IMR-90 (cell line): ENCODE measurements at regions not wholly inside any gene's neighbourhood (a gene's known extent, or its start where the extent isn't known, plus 50 kb on each side); places are given as distances from the start of the nearest gene placed in this dataset.
"Not testable (repeated sequence)": the region's sequence is repeated elsewhere in the genome, so short reads cannot be mapped to it uniquely, and the experiment has no call there.

Source experiments
- ATAC-seq: fragments of 200-7000 bp; cut with Tn5 transposase; 2 replicates; pipeline ENCODE4 v1.9.1; 2020; ENCODE audit warnings: low read depth, mild to moderate bottlenecking, moderate library complexity
- BruUV-seq: library from RNA; stranded (reverse); fragments of 400-500 nt; replicated peaks from 2 replicates; lab custom pipeline; 2021; lab: Mats Ljungman, UMichigan
- CTCF ChIA-PET: fragments of 300-600 bp; formaldehyde crosslinking; extraction: SDS; loops from one replicate; lab custom pipeline; 2021; ENCODE audit warnings: antibody characterized with exemption; lab: Yijun Ruan, JAX
- POLR2A ChIA-PET: fragments of 300-600 bp; sonication (Branson Sonifier 250); formaldehyde crosslinking; loops from one replicate; lab custom pipeline; 2022; ENCODE audit warnings: antibody characterized with exemption; ENCODE audit not compliant: unreplicated experiment; lab: Charles Lee
- DNase-seq: peaks from one replicate; pipeline ENCODE4 v3.0.0; 2013
- H2AFZ ChIP-seq: replicated peaks from 2 replicates; pipeline ENCODE3; 2013; ENCODE audit warnings: low read length, mild to moderate bottlenecking; ENCODE audit not compliant: poor library complexity
- H2AK5ac ChIP-seq: 2 replicates; pipeline ENCODE4 v1.6.1; 2013; ENCODE audit warnings: low read depth, low read length, inconsistent platforms
- H2AK9ac ChIP-seq: replicated peaks from 2 replicates; pipeline ENCODE3; 2013; ENCODE audit warnings: mild to moderate bottlenecking, low read depth, low read length, moderate library complexity; ENCODE audit not compliant: poor library complexity
- H2BK120ac ChIP-seq: 2 replicates; pipeline ENCODE4 v1.6.1; 2013; ENCODE audit warnings: low read depth, low read length, inconsistent platforms
- H2BK15ac ChIP-seq: 3 replicates; pipeline ENCODE4 v1.6.1; 2013; ENCODE audit warnings: low read depth, low read length, inconsistent platforms
- H2BK20ac ChIP-seq: 2 replicates; pipeline ENCODE4 v1.6.1; 2013; ENCODE audit warnings: low read depth, mild to moderate bottlenecking, inconsistent platforms, low read length, moderate library complexity
- H2BK5ac ChIP-seq: 2 replicates; pipeline ENCODE4 v1.6.1; 2013; ENCODE audit warnings: mild to moderate bottlenecking, low read depth, low read length, inconsistent platforms; ENCODE audit not compliant: poor library complexity, severe bottlenecking
- H3K14ac ChIP-seq: replicated peaks from 2 replicates; pipeline ENCODE4 v1.6.1; 2013; ENCODE audit warnings: low read depth, low read length, inconsistent platforms
- H3K18ac ChIP-seq: 2 replicates; pipeline ENCODE4 v1.6.1; 2013; ENCODE audit warnings: low read depth, low read length, control low read depth
- H3K23ac ChIP-seq: 2 replicates; pipeline ENCODE4 v1.6.1; 2013; ENCODE audit warnings: low read depth, low read length, inconsistent platforms
- H3K27ac ChIP-seq: 2 replicates; pipeline ENCODE4 v1.5.1; 2013; ENCODE audit warnings: mild to moderate bottlenecking, control low read depth, low read length; ENCODE audit not compliant: insufficient read depth
- H3K27me3 ChIP-seq: 2 replicates; pipeline ENCODE4 v1.6.1; 2013; ENCODE audit warnings: low read length; ENCODE audit not compliant: control insufficient read depth, insufficient read depth
- H3K36me3 ChIP-seq: 2 replicates; pipeline ENCODE4 v1.6.1; 2013; ENCODE audit warnings: low read length, mixed read lengths; ENCODE audit not compliant: control insufficient read depth, insufficient read depth
- H3K4ac ChIP-seq: 2 replicates; pipeline ENCODE4 v1.6.1; 2013; ENCODE audit warnings: low read depth, low read length, inconsistent platforms
- H3K4me1 ChIP-seq: 2 replicates; pipeline ENCODE4 v1.6.1; 2013; ENCODE audit warnings: low read length, mixed read lengths; ENCODE audit not compliant: control insufficient read depth, insufficient read depth
- H3K4me2 ChIP-seq: 2 replicates; pipeline ENCODE4 v1.6.1; 2013; ENCODE audit warnings: low read depth, mild to moderate bottlenecking, control low read depth, low read length, moderate library complexity
- H3K4me3 ChIP-seq: 2 replicates; pipeline ENCODE4 v1.5.1; 2013; ENCODE audit warnings: low read depth, mild to moderate bottlenecking, control low read depth, low read length, moderate library complexity; ENCODE audit not compliant: insufficient read depth
- H3K56ac ChIP-seq: 2 replicates; pipeline ENCODE4 v1.6.1; 2013; ENCODE audit warnings: low read length, inconsistent platforms; ENCODE audit not compliant: insufficient read depth; ENCODE audit errors: extremely low read depth
- H3K79me1 ChIP-seq, 2 experiments: 2 replicates each; pipeline ENCODE4 v1.6.1; 2013; ENCODE audit warnings: low read length in 2 of 2, inconsistent platforms in 1 of 2, low read depth in 1 of 2
- H3K9ac ChIP-seq: 2 replicates; pipeline ENCODE4 v1.6.1; 2013; ENCODE audit warnings: low read depth, low read length, control low read depth
- H3K9me1 ChIP-seq: 2 replicates; pipeline ENCODE4 v1.6.1; 2013; ENCODE audit warnings: low read length, inconsistent platforms; ENCODE audit not compliant: insufficient read depth
- H3K9me3 ChIP-seq: 2 replicates; pipeline ENCODE4 v1.6.1; 2013; ENCODE audit warnings: low read length; ENCODE audit not compliant: control insufficient read depth, insufficient read depth
- H4K20me1 ChIP-seq: 2 replicates; pipeline ENCODE4 v1.6.1; 2013; ENCODE audit warnings: low read length, inconsistent platforms; ENCODE audit not compliant: insufficient read depth
- H4K5ac ChIP-seq: 2 replicates; pipeline ENCODE4 v1.6.1; 2013; ENCODE audit warnings: mild to moderate bottlenecking, low read depth, low read length, control low read depth
- H4K8ac ChIP-seq, 2 experiments: 2 replicates each; pipeline ENCODE4 v1.6.1; 2013; ENCODE audit warnings: low read depth in 2 of 2, low read length in 2 of 2, control low read depth in 1 of 2, inconsistent platforms in 1 of 2
- H4K91ac ChIP-seq: 2 replicates; pipeline ENCODE4 v1.6.1; 2013; ENCODE audit warnings: low read depth, low read length, inconsistent platforms; ENCODE audit not compliant: insufficient read depth
- WGBS, 2 experiments: methylation state at CpG; one replicate each; pipeline versions ENCODE4 v1.1.5 to v1.1.7; 2013; ENCODE audit warnings: missing lambda C conversion rate in 2 of 2; ENCODE audit not compliant: insufficient read length in 1 of 2; ENCODE audit errors: extremely low coverage in 2 of 2; 5-methylcytosine and 5-hydroxymethylcytosine counted together
- dilution Hi-C: fragments of 300-500 bp; cut with HindIII; formaldehyde crosslinking; loops from one replicate; pipeline ENCODE4 v1.14.3; 2018; ENCODE audit warnings: low sequenced_read_pairs; ENCODE audit not compliant: unreplicated experiment
- in situ Hi-C: fragments of 300-500 bp; cut with MboI; formaldehyde crosslinking; loops from 3 replicates; pipeline ENCODE4 v1.14.3; 2019; ENCODE audit warnings: low sequenced_read_pairs, inconsistent platforms, mixed read lengths
- intact Hi-C: fragments of 100-400 bp; cut with micrococcal nuclease; formaldehyde crosslinking; loops from 2 replicates; pipeline ENCODE4 v1.10.0; 2022

DNA sequence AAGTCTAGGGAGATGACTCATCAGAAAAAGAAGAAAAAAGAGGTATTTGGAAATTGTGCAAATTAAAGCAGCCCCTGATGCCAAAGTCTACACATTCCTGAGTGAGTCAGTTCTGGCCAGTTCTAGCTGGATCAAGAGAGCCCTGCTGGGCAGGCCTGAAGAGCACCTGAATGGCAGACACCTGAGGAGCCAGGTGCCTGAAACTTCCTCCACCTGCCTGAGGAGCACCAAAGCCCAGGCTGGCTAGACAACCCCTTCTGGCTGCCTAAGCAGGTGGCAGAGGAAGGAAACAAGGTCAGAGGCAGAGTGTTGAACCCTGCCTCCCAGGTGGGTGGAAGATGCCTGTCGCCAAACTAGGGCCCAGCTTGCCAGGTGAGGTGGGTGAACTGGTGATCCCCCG lies 101.0 kb downstream of the LIMS4 start:
- H2BK20ac ChIP-seq, BruUV-seq, H2AFZ ChIP-seq, H3K4me1 ChIP-seq, DNase-seq, H2BK120ac ChIP-seq, H3K9me3 ChIP-seq, H3K14ac ChIP-seq, H3K4me2 ChIP-seq, H3K18ac ChIP-seq, H2BK5ac ChIP-seq, H3K27me3 ChIP-seq, H3K9ac ChIP-seq, H3K9me1 ChIP-seq, H3K56ac ChIP-seq, H3K4ac ChIP-seq, in situ Hi-C loops, dilution Hi-C loops, POLR2A ChIA-PET, ATAC-seq, H3K23ac ChIP-seq, H4K8ac ChIP-seq, H3K36me3 ChIP-seq, intact Hi-C loops, H4K20me1 ChIP-seq, H2AK9ac ChIP-seq, H2BK15ac ChIP-seq, H4K91ac ChIP-seq, H4K5ac ChIP-seq, H3K79me1 ChIP-seq, H3K4me3 ChIP-seq, H2AK5ac ChIP-seq, CTCF ChIA-PET, H3K27ac ChIP-seq: not testable (repeated sequence)
- no CpG with 5 or more reads among the region's 2 CpGs for WGBS, 2 experiments

- H3K4me3 ChIP-seq, H3K4me1 ChIP-seq, H2BK120ac ChIP-seq, H2AFZ ChIP-seq, H3K9me3 ChIP-seq, H3K27ac ChIP-seq, H2BK15ac ChIP-seq, dilution Hi-C loops, H3K36me3 ChIP-seq, H3K56ac ChIP-seq, H3K23ac ChIP-seq, H3K9ac ChIP-seq, H3K4ac ChIP-seq, H3K14ac ChIP-seq, H3K18ac ChIP-seq, H4K8ac ChIP-seq, H2BK5ac ChIP-seq, H4K91ac ChIP-seq, CTCF ChIA-PET, POLR2A ChIA-PET, H3K27me3 ChIP-seq, H3K9me1 ChIP-seq, H2BK20ac ChIP-seq, H4K20me1 ChIP-seq, in situ Hi-C loops, DNase-seq, intact Hi-C loops, H2AK5ac ChIP-seq, BruUV-seq, H4K5ac ChIP-seq, ATAC-seq, H3K4me2 ChIP-seq, H2AK9ac ChIP-seq, H3K79me1 ChIP-seq: not testable (repeated sequence)
- WGBS, 2 experiments, result no CpG with 5 or more reads among the region's 2 CpGs
Measured at GRCh38 chr2:110357616-110358015, 115.0 kb downstream of the LIMS4 start.
